Ureter (tissue), 1 donor: ENCODE measurements at regions not wholly inside any gene's neighbourhood (a gene's known extent, or its start where the extent isn't known, plus 50 kb on each side); places are given as distances from the start of the nearest gene placed in this dataset.

Experiments
- DNase-seq: peaks from one replicate; pipeline ENCODE4 v3.0.0-alpha.2; 2020; ENCODE audit warnings: low spot score
- donor health status: DM: yes; HTN: yes; CAD: no.

GRCh38 chr1:177479600-177479999 is 308.8 kb downstream of the BRINP2 start:
- DNase-seq, result no peak

GRCh38 chr1:177476676-177477075 is 305.9 kb downstream of the BRINP2 start:
- no peak for DNase-seq

GRCh38 chr1:177472567-177472966 is 301.8 kb downstream of the BRINP2 start:
- no peak for DNase-seq

DNA sequence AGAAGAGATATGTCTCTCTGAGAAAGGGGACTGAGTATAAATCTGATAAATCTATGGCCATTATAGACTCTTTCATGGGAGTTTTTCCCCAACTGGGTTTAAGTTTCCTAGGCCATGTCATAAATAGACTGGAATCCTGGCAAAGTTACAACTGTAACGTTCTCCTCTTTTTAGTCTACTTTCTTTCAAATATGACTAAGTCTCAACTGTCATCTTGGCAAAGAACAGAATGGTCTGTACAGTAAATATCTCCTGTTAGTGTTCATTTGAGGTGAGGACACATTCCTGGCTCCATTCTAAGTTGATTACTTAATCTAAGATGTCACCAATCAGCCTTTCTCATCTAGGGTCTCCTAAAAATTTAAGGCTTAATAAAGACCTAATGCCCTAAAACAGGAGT is 300.5 kb downstream of the BRINP2 start:
- no peak for DNase-seq

GRCh38 chr1:177469519-177469918 is 298.8 kb downstream of the BRINP2 start:
- DNase-seq, result no peak

GRCh38 chr1:177466286-177466685 is 295.5 kb downstream of the BRINP2 start:
- no peak for DNase-seq

DNA sequence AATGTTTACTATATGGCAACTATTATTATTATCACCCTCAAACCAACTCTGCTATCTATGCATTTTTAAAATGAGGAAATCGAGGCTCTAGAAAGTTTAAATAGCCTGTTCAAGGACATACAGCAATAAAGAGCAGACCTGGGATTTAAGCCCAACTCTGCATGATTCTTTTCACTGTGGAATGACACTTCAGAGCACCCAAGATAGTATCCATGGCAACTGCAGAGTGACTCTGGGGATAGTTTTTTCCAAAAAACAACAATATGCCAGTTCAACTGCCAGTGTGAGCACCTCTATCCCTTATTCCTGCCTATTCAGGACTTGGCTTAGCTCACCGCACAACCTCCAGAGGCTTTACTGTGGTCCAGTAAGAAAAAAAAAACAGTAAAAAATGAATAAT is 293.9 kb downstream of the BRINP2 start:
- DNase-seq, result no peak

- DNase-seq, result no peak
These were observed 280.4 kb downstream of the BRINP2 start for GRCh38 chr1:177451191-177451590.

- DNase-seq, result no peak
These were observed 278.0 kb downstream of the BRINP2 start for GRCh38 chr1:177448652-177449357.

- no peak for DNase-seq
These were observed 277.4 kb downstream of the BRINP2 start for GRCh38 chr1:177448036-177448615.

- DNase-seq, result no peak
These were observed 274.4 kb downstream of the BRINP2 start for GRCh38 chr1:177444997-177445746.

- no peak for DNase-seq
These were observed 272.2 kb downstream of the BRINP2 start for GRCh38 chr1:177443003-177443402.

DNA sequence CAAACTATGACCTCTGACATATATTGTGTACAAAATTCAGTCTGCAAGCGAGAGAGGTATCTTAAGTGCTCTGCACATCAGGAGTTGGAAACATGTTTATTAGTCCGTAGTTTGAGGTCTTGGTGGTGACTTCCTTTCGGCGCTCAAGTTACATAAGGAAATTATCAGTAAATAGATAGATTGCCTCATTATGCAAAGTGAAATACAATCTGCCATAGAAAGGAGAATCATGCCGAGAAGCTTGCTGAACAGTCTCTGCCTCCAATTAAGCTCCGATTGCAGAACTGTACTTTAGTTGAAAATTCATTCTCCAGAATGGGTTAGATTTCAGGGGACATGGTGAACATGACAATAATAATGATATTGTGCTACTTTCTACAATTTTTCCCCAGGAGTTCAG is 271.8 kb downstream of the BRINP2 start:
- DNase-seq, result no peak

GRCh38 chr1:177441281-177441680 is 270.5 kb downstream of the BRINP2 start:
- no peak for DNase-seq

- DNase-seq, result no peak
These were observed 270.1 kb downstream of the BRINP2 start for GRCh38 chr1:177440821-177441220.

DNA sequence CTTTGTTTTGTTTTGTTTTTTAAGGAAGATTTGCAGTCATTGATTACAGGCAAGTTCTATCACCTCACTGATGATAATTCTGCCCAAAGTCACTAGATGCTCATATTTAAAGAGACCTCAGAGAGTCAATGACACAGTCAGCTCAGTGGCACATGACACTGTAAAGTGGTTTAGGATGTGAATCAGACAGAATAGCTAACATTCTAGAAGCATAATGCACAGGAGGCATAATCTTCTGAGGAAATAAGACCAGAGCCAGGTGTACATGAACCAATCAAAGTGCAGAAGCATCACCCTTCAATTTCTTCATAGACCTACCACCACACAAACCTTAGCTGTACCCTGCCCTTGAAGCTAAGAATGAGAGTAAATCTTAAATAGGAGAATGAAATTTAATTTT is 268.5 kb downstream of the BRINP2 start:
- no peak for DNase-seq

GRCh38 chr1:177435364-177435763 is 264.6 kb downstream of the BRINP2 start:
- no peak for DNase-seq

DNA sequence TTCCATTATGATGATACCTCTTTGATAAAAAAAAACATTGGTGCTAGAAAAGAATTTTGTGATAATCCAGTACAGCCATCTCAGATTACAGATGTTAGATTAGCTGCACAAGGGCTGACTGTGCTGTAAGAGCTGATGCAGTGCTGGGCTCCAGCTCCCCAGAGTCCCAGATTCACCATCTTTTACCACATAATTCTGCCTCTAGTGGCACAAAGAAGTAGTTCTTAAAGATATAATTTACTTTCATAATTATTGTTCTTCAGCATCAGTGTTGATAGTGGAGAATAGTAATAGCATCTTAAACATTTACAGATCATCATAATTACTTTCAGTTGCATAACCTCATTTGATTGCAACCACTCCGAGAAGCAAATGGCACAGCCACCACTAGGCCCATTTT is 262.1 kb downstream of the BRINP2 start:
- DNase-seq, result no peak

- DNase-seq, result no peak
These were observed 260.4 kb downstream of the BRINP2 start for GRCh38 chr1:177431123-177431522.

GRCh38 chr1:177429234-177429633 is 258.5 kb downstream of the BRINP2 start:
- no peak for DNase-seq

- no peak for DNase-seq
These were observed 257.1 kb downstream of the BRINP2 start for GRCh38 chr1:177427811-177428210.

GRCh38 chr1:177426497-177426896 is 255.7 kb downstream of the BRINP2 start:
- DNase-seq, result no peak

- no peak for DNase-seq
These were observed 254.4 kb downstream of the BRINP2 start for GRCh38 chr1:177425199-177425598.
